ENCODE measurements at regions not wholly inside any gene's neighbourhood (a gene's known extent, or its start where the extent isn't known, plus 50 kb on each side); places are given as distances from the start of the nearest gene placed in this dataset.

DNA sequence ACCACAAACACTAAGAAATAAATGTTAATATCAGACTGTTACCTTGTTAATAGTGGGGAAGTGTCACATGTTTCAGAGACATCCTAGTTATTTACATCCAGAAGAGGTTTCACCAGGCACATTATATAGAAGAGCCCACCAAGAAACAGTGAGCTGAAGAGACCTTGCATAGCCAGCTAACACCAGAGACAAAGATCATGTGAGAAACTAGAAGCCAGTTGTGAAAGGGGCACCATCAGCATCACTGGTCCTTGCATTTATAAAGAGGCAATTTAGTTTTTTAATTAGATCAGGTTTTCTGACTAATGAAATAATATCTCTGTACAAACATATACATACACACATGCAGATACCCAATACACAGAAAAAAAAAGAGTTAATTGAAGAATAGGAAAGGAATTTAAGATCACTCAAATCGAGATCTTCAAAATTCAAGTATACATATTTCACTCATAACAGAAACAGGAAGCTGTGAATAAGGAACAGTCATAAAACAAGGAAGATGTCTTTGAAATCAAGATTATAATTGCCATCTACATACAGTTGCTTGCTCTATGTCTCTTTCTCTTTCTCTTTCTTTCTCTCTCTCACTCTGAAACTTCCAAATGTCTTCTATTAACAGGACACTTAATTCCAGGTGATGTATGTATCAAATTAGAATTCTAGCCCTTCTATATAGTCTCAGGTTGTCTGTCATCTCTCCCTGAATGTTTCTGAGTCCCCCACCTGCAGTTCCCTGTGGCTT lies 348.7 kb downstream of the ETS1 start:
- Histone ChIP-seq H3K27me3 (ENCODE audit: control insufficient read depth in 3 of 3, insufficient read depth in 3 of 3, low read length in 2 of 3) (no peaks in the 10 kb centered on the region), H3K27ac (ENCODE audit: low read depth in 1 of 2, low read length in 1 of 2) (no peak overlapping the region), H3K9ac (ENCODE audit: insufficient read depth in 1 of 2, low read length in 2 of 2) (no peak overlapping the region), H3K4me3 (no peak overlapping the region), H3K9me3 (ENCODE audit: control insufficient read depth in 4 of 4, insufficient read depth in 3 of 4, low read length in 3 of 4) (no peaks in the 10 kb centered on the region), H3K36me3 (ENCODE audit: control insufficient read depth in 4 of 4, insufficient read depth in 4 of 4, low read length in 4 of 4) (no peaks in the 10 kb centered on the region), H3K4me1 (ENCODE audit: control insufficient read depth in 5 of 5, insufficient read depth in 5 of 5, low read length in 5 of 5) (peaks cover 0 to 42% (median 5%) of the 10 kb centered on the region in 5 donors)
- WGBS, 2 donors: 2 to 17% methylated on average over 1 of the region's 1 CpG
- no peak for TF ChIP-seq CTCF (IDR thresholded peaks at IDR 0.05; ENCODE audit: control extremely low read depth, extremely low read depth)
- no peak for DNase-seq
- ATAC-seq (ENCODE audit: insufficient read depth, low FRiP score): no peak

DNA sequence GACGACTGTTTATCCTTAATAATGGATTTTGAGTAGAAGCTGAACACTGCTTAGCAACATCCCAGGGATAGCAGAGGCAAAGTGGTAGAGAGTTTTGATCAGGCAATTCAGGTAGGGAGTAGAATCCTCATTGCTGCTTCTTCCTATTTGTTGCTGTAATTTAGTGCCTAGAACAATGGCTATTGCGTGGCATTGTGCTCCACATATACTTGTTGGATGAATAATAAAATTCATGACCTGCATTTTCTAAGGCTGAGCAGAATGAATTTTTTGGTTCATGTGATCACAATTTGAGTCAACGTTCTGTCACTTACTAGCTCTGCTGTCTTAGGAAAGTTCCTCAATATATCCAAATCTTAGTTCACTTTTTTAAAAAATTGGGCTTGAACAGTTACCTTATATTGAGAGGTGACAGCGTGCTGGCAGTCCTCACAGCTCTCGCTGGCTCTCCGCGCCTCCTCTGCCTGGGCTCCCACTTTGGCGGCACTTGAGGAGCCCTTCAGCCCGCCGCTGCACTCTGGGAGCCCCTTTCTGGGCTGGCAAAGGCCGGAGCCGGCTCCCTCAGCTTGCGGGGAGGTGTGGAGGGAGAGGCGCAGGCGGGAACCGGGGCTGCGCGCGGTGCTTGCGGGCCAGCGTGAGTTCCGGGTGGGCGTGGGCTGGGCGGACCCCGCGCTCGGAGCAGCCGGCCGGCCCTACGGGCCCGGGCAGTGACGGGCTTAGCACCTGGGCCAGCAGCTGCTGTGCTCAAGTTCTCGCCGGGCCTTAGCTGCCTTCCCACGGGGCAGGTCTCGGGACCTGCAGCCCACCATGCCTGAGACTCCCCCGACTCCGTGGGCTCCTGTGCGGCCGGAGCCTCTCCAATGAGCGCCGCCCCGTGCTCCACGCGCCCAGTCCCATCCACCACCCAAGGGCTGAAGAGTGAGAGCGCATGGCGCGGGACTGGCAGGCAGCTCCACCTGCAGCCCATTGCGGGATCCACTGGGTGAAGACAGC lies 350.6 kb downstream of the ETS1 start:
- Histone ChIP-seq H3K9ac (ENCODE audit: insufficient read depth in 1 of 2, low read length in 2 of 2) (no peak overlapping the region), H3K27ac (ENCODE audit: low read depth in 1 of 2, low read length in 1 of 2) (no peak overlapping the region), H3K36me3 (ENCODE audit: control insufficient read depth in 4 of 4, insufficient read depth in 4 of 4, low read length in 4 of 4) (no peaks in the 10 kb centered on the region), H3K27me3 (ENCODE audit: control insufficient read depth in 3 of 3, insufficient read depth in 3 of 3, low read length in 2 of 3) (no peaks in the 10 kb centered on the region), H3K4me3 (no peak overlapping the region), H3K9me3 (ENCODE audit: control insufficient read depth in 4 of 4, insufficient read depth in 3 of 4, low read length in 3 of 4) (peaks cover 0 to 1% (median 0%) of the 10 kb centered on the region in 4 donors), H3K4me1 (ENCODE audit: control insufficient read depth in 5 of 5, insufficient read depth in 5 of 5, low read length in 5 of 5) (peaks cover 0 to 31% (median 5%) of the 10 kb centered on the region in 5 donors)
- WGBS, 2 donors: 92 to 95% methylated on average over 32 to 49 of the region's 49 CpGs
- no peak for DNase-seq
- no peak for TF ChIP-seq CTCF (IDR thresholded peaks at IDR 0.05; ENCODE audit: control extremely low read depth, extremely low read depth)
- no peak for ATAC-seq (ENCODE audit: insufficient read depth, low FRiP score)

DNA sequence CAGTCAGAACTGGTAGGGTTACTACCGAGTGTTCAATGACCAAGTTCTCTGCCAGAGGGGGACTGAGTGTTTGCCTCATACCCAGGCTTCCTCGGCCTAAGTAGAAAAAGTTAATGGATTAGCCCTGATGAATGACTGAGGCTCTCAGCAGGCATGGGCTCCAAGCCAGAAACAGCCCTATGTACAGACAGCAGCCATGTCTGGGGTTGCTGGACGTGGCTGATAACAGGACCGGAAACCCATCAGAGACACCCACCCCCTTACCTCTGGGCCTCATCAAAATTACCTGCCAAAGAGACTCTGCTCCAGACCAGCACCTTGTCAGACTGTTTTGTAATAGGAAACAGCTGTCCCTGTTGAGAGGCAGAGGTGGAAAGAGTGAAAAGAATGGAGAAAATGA lies 351.4 kb downstream of the ETS1 start:
- Histone ChIP-seq H3K36me3 (ENCODE audit: control insufficient read depth in 4 of 4, insufficient read depth in 4 of 4, low read length in 4 of 4) (no peaks in the 10 kb centered on the region), H3K9me3 (ENCODE audit: control insufficient read depth in 4 of 4, insufficient read depth in 3 of 4, low read length in 3 of 4) (peaks cover 0 to 1% (median 0%) of the 10 kb centered on the region in 4 donors), H3K4me1 (ENCODE audit: control insufficient read depth in 5 of 5, insufficient read depth in 5 of 5, low read length in 5 of 5) (peaks cover 0 to 30% (median 5%) of the 10 kb centered on the region in 5 donors), H3K27me3 (ENCODE audit: control insufficient read depth in 3 of 3, insufficient read depth in 3 of 3, low read length in 2 of 3) (no peaks in the 10 kb centered on the region), H3K9ac (ENCODE audit: insufficient read depth in 1 of 2, low read length in 2 of 2) (no peak overlapping the region), H3K4me3 (no peak overlapping the region), H3K27ac (ENCODE audit: low read depth in 1 of 2, low read length in 1 of 2) (peak overlapping the region in 1 of 2 donors; percentile 5)
- no peak for TF ChIP-seq CTCF (IDR thresholded peaks at IDR 0.05; ENCODE audit: control extremely low read depth, extremely low read depth)
- peak; percentile 57 to 67 (median 59) for DNase-seq
- 24 to 38% methylated on average over 4 of the region's 4 CpGs for WGBS, 2 donors
- peak; percentile 19 for ATAC-seq (ENCODE audit: insufficient read depth, low FRiP score)
